ENCODE measurements at regions not wholly inside any gene's neighbourhood (a gene's known extent, or its start where the extent isn't known, plus 50 kb on each side); places are given as distances from the start of the nearest gene placed in this dataset.

- Histone ChIP-seq H3K9me3 (replicated peaks in 1 of 2; ENCODE audit: control insufficient read depth in 1 of 2, insufficient read depth in 1 of 2, low read length in 2 of 2) (peaks cover 7 to 9% of the 10 kb centered on the region in 2 donors), H4K20me1 (ENCODE audit: insufficient read depth, low read length) (no peaks in the 10 kb centered on the region), H3K4me2 (replicated peaks; ENCODE audit: extremely low read depth, low read length, poor library complexity, severe bottlenecking) (no peak overlapping the region), H3K36me3 (replicated peaks in 1 of 2; ENCODE audit: control insufficient read depth in 1 of 2, insufficient read depth in 2 of 2, low read length in 2 of 2) (no peaks in the 10 kb centered on the region), H3K4me1 (ENCODE audit: control insufficient read depth in 1 of 2, insufficient read depth in 2 of 2, low read length in 2 of 2) (no peaks in the 10 kb centered on the region), H3K79me2 (ENCODE audit: insufficient read depth, low read length) (no peaks in the 10 kb centered on the region), H3K4me3 (replicated peaks in 1 of 3; ENCODE audit: low read depth in 2 of 3, low read length in 3 of 3) (no peak overlapping the region), H3K9ac (ENCODE audit: insufficient read depth, low read length, poor library complexity, severe bottlenecking) (no peak overlapping the region), H3K27me3 (ENCODE audit: control insufficient read depth in 2 of 2, insufficient read depth in 2 of 2, low read length in 2 of 2) (no peaks in the 10 kb centered on the region), H3K27ac (ENCODE audit: low read depth in 1 of 2, low read length in 2 of 2) (no peak overlapping the region), H2AFZ (ENCODE audit: insufficient read depth, low read depth, low read length, poor library complexity, severe bottlenecking) (no peak overlapping the region)
- intact Hi-C loops (cut with micrococcal nuclease): no loop called here
- TF ChIP-seq CTCF (IDR thresholded peaks at IDR 0.05): no peak
- Mint-ChIP-seq H3K27ac (no peak overlapping the region), H3K36me3 (no peaks in the 10 kb centered on the region), H3K4me1 (no peaks in the 10 kb centered on the region), H3K4me3 (no peak overlapping the region), H3K9me3 (peaks cover 2 to 18% (median 14%) of the 10 kb centered on the region in 7 donors), H3K27me3 (ENCODE audit: low read depth in 3 of 3) (peaks cover 4 to 5% (median 4%) of the 10 kb centered on the region in 3 donors)
- no peak for DNase-seq
- WGBS (ENCODE audit: insufficient coverage): 79% methylated on average over 2 of the region's 11 CpGs
These were observed 425.1 kb downstream of the TSHZ3 start for GRCh38 chr19:30924069-30924636.

- TF ChIP-seq CTCF (IDR thresholded peaks at IDR 0.05): no peak
- H4K20me1 ChIP-seq (ENCODE audit: insufficient read depth, low read length): no peaks in the 10 kb centered on the region
- peaks cover 7 to 9% of the 10 kb centered on the region in 2 donors for H3K9me3 ChIP-seq (replicated peaks in 1 of 2; ENCODE audit: control insufficient read depth in 1 of 2, insufficient read depth in 1 of 2, low read length in 2 of 2)
- no peak overlapping the region for H3K9ac ChIP-seq (ENCODE audit: insufficient read depth, low read length, poor library complexity, severe bottlenecking)
- WGBS (ENCODE audit: insufficient coverage): 92% methylated on average over 2 of the region's 4 CpGs
- no peaks in the 10 kb centered on the region for H3K4me1 ChIP-seq (ENCODE audit: control insufficient read depth in 1 of 2, insufficient read depth in 2 of 2, low read length in 2 of 2)
- Mint-ChIP-seq H3K9me3 (peaks cover 2 to 16% (median 14%) of the 10 kb centered on the region in 7 donors), H3K4me3 (no peak overlapping the region), H3K4me1 (no peaks in the 10 kb centered on the region), H3K36me3 (no peaks in the 10 kb centered on the region), H3K27me3 (ENCODE audit: low read depth in 3 of 3) (peaks cover 2 to 5% (median 4%) of the 10 kb centered on the region in 3 donors), H3K27ac (no peak overlapping the region)
- no peak overlapping the region for H3K27ac ChIP-seq (ENCODE audit: low read depth in 1 of 2, low read length in 2 of 2)
- H2AFZ ChIP-seq (ENCODE audit: insufficient read depth, low read depth, low read length, poor library complexity, severe bottlenecking): no peak overlapping the region
- intact Hi-C loops (cut with micrococcal nuclease): no loop called here
- no peaks in the 10 kb centered on the region for H3K79me2 ChIP-seq (ENCODE audit: insufficient read depth, low read length)
- H3K4me2 ChIP-seq (replicated peaks; ENCODE audit: extremely low read depth, low read length, poor library complexity, severe bottlenecking): no peak overlapping the region
- H3K4me3 ChIP-seq (replicated peaks in 1 of 3; ENCODE audit: low read depth in 2 of 3, low read length in 3 of 3): no peak overlapping the region
- no peak for DNase-seq
- H3K36me3 ChIP-seq (replicated peaks in 1 of 2; ENCODE audit: control insufficient read depth in 1 of 2, insufficient read depth in 2 of 2, low read length in 2 of 2): no peaks in the 10 kb centered on the region
- H3K27me3 ChIP-seq (ENCODE audit: control insufficient read depth in 2 of 2, insufficient read depth in 2 of 2, low read length in 2 of 2): no peaks in the 10 kb centered on the region
These were observed 425.6 kb downstream of the TSHZ3 start for GRCh38 chr19:30923621-30924020.
